Head of caudate nucleus (tissue), 42 donors: ENCODE measurements at regions not wholly inside any gene's neighbourhood (a gene's known extent, or its start where the extent isn't known, plus 50 kb on each side); places are given as distances from the start of the nearest gene placed in this dataset.

Source experiments
- DNase-seq, 42 donors: peaks; one replicate each; pipeline versions ENCODE4 v3.0.0 to v3.0.0-alpha.2; 2020 to 2021; ENCODE audit warnings: mixed read lengths in 7 of 42
- intact Hi-C: fragments of 100-400 bp; cut with DNase I; formaldehyde crosslinking; loops from one replicate; pipeline ENCODE4 v1.15.0; 2022

DNA sequence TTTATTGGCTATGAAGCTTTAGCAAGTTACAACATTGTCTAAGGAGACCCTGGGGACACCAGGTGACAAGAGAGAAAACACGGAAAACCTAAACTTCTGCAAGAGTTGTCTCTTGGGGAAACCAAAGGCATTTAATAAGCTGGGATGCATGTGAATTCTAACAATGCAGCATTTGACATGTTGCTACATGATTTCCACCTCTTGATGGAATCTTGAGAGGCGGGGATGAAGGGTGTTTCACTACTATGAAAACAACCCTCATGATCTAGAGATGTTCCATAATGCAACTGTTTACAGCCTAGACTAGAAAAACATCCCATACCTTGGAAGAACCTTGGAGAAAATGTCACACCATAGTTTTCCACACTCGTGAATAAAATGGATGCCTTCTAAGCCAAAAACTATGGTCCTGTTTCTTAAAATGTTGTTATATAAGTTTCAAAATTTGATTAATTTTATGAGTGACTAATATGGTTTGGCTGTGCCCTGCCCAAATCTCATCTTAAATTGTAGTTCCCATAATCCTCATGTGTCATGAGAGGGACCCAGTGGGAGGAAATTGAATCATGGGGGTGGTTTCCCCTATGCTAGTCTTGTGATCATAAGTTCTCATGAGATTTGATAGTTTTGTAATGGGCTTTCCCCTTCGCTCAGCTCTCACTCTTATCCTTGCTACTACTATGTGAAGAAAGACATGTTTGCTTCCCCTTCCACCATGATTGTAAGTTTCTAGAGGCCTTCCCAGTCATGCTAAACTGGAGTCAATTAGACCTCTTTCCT, 164.6 kb downstream of the TNFSF13B start:
- intact Hi-C loops: no loop called here
- DNase-seq: no peak

DNA sequence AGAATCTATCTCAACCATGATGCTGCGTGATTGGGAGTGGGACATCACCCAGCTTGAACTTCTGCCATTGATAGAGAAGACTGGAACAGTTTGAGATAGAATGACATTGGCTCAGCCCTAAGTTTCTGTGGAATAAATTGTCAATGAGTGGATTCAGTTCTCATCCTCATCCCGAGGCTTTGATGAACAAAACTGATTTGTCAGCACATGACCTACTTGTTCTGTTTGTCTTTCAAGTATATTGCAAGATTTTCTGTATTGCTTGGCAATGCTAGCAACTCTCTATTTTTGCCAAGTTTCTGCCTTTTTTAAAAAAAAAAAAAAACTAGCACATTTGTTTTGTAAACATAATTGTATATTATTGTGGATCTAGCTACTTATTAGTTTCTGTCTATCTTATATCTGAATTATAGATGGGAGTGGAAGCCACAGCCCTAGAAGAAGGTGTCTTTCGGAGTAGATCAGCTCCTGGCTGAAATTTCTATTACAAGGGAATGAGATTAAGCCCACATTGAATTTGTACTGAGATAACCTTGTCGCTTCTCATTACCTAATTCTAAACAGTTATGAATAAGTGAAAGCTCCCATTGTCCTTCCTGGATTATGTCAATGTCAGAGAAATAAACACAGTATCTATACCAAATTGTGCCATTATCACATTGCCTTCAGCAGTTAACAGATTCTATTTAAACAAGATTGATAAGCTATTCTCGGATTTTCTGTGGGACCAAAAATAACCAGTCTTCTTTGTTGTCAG, 166.1 kb downstream of the TNFSF13B start:
- DNase-seq: peak in 1 of 42 donors; percentile 2
- intact Hi-C loops: no loop called here

DNA sequence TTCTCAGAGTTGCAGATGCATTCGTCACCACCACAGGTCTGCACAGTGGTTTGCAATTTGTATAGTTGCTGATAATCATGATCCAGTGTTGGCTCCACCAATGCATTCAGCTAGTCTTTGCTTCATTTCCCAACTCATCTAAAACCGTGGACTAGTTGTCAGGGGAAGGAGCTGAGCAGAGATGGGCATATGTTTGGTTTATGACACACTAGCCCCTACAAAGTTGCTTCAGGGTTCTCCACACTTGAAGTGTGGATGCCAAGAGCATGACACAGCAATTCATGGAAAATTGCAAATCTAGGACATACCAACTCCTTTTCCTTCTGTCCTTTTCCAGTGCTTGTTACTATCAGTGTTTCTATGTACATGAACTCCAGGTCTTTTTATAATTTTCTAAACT, 168.0 kb downstream of the TNFSF13B start:
- intact Hi-C loops: no loop called here

DNA sequence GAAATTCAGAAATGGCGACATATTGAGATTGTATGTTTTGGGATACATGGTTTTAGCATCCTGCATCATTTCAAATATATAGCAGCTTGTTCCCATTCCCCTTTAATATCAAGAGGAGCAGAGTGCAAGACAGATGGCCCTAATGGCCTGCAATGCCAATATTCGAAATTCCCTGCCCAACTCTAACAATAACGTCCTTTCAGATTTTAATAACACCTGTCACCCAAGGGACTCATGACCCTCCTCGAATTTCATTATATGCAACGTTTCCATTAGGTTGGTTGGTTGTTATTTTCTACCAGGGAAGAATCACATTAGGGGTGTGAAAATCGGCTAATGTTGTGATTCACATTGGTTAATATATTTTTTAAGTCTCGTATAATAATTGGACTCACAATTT, 170.0 kb downstream of the TNFSF13B start:
- intact Hi-C loops: no loop called here
- no peak for DNase-seq

More for the DNA sequence above, 168.0 kb downstream of the TNFSF13B start:
- DNase-seq: no peak

DNA sequence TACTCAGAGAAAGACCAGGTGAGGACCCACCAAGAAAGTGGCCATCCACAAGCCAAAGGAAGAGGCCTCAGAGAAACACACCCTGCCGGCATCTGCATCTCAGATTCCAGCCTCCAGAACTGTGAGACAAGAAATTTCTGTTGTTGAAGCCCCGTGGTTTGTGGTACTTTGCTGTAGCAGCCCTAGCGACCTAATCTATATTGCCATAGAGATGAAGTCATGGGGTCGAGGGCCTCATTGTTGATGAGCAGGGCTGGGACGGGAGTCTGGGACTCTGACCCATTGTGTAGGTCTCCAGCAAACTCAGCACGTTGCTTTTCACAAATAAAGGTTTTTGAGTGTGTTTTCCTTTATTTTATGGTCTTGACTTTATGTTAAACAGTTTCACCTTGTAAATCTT, 174.9 kb downstream of the TNFSF13B start:
- intact Hi-C loops: no loop called here
- DNase-seq: no peak

DNA sequence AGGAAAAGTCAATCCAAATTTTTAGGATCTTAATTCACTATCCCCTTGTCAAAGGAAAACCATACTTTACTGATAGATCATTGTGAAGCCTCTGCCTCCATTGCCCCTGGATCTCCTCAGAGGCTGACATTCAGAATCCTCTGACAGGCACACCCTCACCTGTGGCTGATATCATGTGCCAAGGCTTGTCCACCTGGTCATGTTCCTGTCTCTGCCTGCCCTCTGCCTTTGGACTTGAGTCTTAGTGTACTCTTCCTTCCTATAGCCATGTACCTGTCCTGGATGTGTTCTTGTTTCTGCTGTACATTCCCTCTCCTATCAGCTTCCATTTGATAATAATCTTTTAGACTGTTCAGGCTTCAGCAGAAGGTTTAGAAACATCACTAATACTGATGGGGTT, 179.4 kb downstream of the TNFSF13B start:
- intact Hi-C loops: no loop called here
- DNase-seq: no peak

DNA sequence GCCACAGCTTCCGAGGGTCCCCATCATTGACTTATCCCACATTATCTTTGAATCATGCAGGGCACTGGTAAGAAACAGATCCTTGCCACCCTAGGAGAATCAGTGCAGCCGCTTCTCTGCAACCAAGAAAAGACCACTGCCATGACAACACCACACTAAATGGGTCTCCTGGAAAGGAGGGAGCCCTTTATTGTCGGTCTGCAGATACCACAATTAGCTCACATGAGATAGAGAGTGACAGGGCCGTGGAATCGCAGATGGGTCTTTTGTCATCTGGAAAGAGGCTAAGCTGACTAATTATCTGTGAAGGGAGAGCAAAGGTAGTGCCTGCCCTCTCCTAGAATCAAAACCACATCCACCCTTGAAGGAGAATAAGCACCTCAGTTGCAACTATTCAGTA, 178.3 kb upstream of the MYO16 start:
- intact Hi-C loops: no loop called here
- no peak for DNase-seq

DNA sequence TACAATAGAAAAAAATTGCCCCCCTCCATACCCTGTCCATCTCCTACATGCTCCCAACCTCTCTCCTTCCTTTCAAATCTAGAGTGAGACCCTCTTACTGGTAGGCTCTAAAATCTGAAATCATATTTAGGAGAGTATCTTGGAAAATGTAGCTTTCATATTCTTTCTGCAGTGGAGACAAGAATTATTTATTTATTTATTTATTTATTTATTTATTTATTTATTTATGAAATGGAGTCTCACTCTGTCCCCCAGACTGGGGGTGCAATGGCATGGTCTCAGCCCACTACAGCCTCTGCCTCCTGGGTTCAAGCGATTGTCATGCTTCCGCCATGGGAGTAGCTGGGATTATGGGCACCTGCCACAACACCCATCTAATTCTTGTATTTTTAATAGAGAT, 174.1 kb upstream of the MYO16 start:
- intact Hi-C loops: no loop called here
- DNase-seq: no peak

DNA sequence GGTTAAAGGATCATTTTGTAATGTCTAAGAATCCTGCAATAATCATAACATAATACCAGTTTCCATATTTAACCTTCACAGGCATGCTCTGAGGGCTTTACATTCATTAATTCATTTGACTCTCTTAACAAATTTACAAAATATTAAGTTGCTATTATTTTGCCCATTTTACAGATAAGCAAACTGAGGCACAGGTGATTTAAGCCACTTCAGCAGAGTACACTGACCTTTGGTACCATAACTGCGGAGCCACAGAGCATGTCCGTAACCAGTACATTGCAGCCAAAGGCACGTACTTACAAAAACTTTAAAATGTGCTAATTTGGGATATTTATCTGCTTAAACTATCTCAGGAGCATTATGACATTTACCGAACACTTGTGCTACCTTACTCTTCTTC, 169.4 kb upstream of the MYO16 start:
- intact Hi-C loops: no loop called here
- no peak for DNase-seq

DNA sequence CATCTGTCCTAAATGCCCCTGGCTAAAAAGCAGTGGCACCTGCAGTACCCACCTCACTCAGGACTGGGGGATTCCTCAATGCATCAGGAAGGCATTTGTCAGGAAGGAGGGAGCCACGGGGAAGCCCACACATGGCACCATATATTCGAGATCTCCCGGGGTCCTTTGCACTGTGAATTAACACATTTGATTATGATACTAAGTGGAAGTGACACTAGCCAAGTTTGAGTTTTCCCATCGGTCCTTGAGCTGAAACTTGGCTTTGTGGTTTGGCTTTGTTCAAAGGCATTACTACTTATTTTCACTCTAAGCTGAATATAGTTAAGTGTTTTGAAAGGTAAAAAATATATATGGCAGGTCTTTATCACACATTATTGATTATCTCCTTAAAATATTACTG, 168.7 kb upstream of the MYO16 start:
- DNase-seq: no peak
- intact Hi-C loops: no loop called here

DNA sequence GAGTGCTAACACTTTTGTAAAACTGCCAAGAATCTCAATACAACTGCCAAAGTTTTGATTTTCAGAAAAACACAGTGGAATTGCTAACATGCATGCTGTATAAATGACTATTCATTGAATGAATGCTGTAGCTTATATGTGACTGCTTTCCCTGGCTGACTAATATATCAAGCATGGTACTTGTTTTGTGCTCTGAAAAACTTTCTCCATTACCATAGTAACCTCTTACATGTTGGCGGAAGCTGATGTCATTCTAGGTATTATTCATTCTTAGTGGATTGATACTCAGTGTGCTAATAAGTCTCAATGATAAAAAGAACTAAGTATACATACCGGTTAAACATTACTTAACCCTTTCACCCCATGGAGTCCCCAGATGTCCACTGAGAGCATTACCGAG, 166.1 kb upstream of the MYO16 start:
- intact Hi-C loops: no loop called here
- DNase-seq: no peak

DNA sequence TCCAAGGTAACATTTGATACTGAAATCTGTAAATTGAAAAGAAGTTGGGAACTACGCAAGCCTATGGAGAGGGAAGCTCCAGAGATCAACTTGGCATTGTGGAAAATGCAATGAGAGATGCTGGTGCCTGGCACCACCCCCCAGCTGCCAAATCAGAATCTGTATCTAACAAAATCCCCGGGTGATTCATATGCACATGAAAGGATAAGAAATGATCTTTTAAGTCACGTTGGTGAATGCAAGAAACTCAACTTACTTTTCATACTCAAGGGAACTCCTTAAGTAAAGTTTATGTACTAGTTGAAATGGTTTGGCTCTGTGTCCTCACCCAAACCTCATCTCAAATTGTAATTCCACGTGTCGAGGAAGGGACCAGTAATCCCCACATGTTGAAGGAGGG, 158.5 kb upstream of the MYO16 start:
- intact Hi-C loops: no loop called here
- no peak for DNase-seq

DNA sequence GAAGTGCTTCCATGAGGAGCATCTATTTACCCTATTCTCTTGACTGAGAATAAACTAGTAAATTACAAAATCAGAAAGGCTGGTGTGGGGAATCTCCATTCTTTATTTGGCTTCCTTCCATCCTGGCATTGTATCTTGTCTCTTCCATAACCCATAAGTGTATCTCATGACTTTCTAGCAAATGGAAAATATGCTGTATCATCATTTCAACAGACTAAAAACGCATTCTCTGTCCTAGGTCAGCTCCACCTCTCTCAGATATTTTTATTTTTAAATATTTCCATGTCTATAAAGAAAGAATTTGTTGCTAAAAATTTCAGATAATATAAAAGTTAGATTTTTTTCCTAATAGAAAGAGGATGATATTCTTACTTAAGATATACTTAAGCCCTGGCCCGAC, 154.2 kb upstream of the MYO16 start:
- intact Hi-C loops: no loop called here
- DNase-seq: no peak

DNA sequence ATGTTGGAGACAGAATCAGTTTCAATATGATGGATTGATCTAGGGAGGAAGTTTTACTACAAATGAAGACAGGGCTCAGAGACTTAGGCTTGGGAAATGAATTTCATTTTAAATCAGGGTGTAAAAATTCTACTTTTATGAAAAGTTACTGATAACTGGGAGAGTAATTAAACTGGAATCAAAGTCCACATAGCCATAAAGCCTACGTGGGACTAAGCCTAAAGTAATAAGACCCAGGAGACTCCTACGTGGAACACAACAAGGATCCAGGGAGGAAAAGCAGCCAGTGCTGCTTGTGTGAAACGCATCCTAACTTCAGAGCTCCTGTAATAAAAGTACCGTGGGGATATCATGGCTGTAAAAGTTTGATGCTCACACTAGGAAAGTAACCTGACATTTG, 152.0 kb upstream of the MYO16 start:
- no peak for DNase-seq
- intact Hi-C loops: no loop called here

DNA sequence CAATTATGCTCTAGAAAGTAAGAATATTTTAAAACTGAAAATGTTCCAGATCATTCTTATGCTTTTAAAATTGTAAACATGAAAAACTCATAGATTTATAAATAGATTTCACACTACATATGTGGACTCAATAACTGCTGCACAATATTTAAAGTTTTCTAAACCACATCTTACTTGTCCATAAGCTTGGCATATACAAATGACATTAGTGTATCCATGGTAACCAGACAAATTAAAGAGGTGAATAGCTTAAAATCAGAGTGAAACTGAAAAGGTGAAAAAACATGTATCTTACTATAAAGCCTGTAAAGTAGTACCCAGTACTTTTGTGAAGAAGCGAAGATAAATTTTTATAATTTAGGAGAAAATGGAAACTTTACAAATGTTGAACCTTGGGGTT, 151.2 kb upstream of the MYO16 start:
- intact Hi-C loops: no loop called here
- no peak for DNase-seq

DNA sequence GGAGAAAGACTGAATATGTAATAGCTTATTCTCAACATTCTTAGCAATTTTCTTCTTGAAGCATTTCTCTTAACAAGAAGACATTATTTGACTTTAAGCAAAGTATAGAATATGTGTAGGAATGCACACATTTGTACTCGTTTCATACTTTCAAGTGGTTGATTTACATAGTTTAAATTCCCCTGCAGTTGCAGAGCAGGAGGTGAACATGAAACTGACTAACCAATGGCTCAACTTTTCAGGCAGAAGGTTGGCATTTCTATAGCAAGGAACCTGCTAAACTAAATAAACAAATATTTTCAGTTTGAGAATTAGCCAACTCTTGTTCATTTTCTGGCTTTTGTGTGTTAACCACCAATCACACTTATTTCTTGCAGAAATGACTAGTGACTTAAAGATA, 145.4 kb upstream of the MYO16 start:
- no peak for DNase-seq
- intact Hi-C loops: no loop called here

DNA sequence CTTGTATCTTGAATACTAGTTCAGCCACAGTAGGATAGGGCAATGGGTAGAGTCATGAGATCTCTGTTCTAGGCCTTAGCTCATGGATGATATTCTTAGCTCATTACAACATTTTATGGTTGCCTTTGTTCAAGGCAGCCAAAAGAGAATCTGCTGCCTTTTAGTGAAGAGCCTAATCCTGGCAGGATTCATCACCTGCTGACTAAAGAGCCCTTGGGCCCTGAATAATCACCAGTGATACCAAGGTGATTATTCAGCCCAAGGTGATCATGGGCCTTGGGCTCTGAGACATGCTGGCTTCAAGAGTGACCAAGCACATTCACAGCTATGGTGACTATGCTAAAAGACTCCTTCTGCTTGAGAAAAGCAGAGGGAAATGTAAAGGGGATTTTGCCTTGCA, 143.3 kb upstream of the MYO16 start:
- DNase-seq: no peak
- intact Hi-C loops: no loop called here

DNA sequence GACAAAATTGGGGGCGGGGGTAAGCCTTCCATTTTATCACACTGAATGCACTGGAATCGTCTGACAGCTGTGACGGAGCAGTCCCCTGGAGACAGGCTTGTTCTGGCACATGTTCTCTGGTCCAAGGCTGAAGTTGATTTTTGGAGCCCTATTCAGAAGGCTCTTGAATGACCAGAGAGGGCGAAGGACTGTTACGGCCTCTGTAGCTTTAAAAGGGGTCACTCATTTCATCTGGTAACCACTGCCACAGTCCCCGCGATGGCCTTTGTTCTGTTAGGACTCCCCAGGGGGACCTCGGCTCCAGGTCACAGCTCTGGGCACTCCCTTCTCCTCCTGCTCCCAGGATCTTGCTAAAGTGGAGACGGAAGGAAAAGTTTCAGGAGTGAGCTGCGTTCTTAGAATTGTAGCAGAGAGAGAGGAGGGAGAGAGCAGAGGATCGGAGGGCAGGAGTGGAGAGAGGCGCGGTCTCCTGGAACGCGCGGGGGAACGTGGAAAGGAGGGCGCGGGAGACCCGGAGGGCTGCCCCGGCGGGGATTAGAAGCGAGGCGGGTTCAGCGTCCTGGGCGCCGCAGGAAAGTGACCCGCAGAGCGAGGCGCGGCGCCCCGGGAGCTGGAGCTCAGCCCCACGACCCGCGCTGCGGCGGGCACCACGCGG, 134.3 kb upstream of the MYO16 start:
- intact Hi-C loops: no loop called here
- DNase-seq: no peak

DNA sequence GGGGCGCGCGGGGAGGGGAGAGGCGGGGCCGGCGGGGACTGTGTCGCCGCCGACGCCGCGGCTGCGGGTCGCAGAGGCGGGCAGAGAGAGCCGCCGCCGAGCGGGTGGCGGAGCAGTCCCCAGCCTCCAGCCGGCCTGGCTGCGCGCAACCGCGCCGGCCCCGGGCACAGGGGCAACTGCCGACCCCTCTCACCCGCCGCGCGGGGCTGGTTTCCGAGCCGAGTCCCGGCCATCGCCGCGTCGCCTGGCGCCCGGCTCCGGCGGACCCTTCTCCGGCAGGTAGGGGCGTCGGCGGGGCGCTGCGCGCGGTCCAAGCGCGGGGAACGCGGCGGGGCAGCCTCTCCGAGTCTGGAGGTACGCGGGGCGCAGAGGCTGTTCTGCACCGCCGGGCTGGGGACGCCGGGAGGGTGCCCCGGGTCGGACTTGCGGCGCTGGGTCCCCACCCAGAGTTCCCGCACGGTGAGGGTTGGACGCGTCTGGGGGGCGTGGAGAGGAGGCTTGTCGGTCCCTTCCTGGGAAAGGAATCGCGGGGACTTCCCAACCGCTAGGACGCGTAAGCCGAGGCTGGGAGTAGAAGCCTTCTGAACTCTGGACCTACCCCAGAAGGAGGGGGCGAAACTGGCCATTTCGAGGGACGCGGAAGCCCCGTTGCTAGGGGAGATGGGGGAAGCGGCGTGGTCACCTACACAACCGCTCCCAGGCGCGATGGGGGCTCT, 133.6 kb upstream of the MYO16 start:
- intact Hi-C loops: no loop called here
- no peak for DNase-seq
